HEK293 (cell line): ENCODE measurements at regions not wholly inside any gene's neighbourhood (a gene's known extent, or its start where the extent isn't known, plus 50 kb on each side); places are given as distances from the start of the nearest gene placed in this dataset.

ENCODE experiments used
- CTCF ChIA-PET: fragments of 350-600 bp; formaldehyde crosslinking; extraction: SDS; loops from one replicate; lab custom pipeline; 2021; ENCODE audit warnings: antibody characterized with exemption; lab: Yijun Ruan, JAX
- POLR2A ChIA-PET: fragments of 300-600 bp; formaldehyde crosslinking; extraction: SDS; loops from one replicate; lab custom pipeline; 2020; ENCODE audit warnings: antibody characterized with exemption, inconsistent platforms; lab: Yijun Ruan, JAX
- H3K27ac ChIP-seq: fragments of 200-500 bp; sonication (Bioruptor generic); 2 replicates; pipeline ENCODE4 v1.5.1; 2014; ENCODE audit warnings: low read depth, low read length, control low read depth, inconsistent platforms; ENCODE audit errors: extremely low read depth
- H3K36me3 ChIP-seq, 2 experiments: fragments of 200-500 bp in 1 of 2; sonication (Bioruptor generic) in 1 of 2; 1 replicate in 1 of 2; 2 replicates in 1 of 2; pipeline ENCODE4 v1.5.1; 2014 to 2017; ENCODE audit warnings: inconsistent platforms in 2 of 2, low read length in 2 of 2; ENCODE audit not compliant: control insufficient read depth in 2 of 2, insufficient read depth in 1 of 2
- H3K4me1 ChIP-seq: fragments of 200-500 bp; sonication (Bioruptor generic); 2 replicates; pipeline ENCODE4 v1.5.1; 2014; ENCODE audit warnings: mild to moderate bottlenecking, low read length, inconsistent platforms; ENCODE audit not compliant: control insufficient read depth, insufficient read depth
- H3K4me3 ChIP-seq: 2 replicates; pipeline ENCODE4 v1.5.1; 2011; ENCODE audit warnings: low read depth, mild to moderate bottlenecking, control low read depth, low read length, moderate library complexity
- H3K9me3 ChIP-seq: fragments of 200-500 bp; sonication (Bioruptor generic); 2 replicates; pipeline ENCODE4 v1.5.1; 2014; ENCODE audit warnings: low read depth, low read length, inconsistent platforms; ENCODE audit not compliant: control insufficient read depth, insufficient read depth
- MZF1 ChIP-seq: fragments of 450-650 bp; formaldehyde crosslinking; IDR thresholded peaks from 2 replicates; pipeline ENCODE4 v1.5.1; 2017; ENCODE audit warnings: missing biosample characterization, missing genetic modification characterization, borderline replicate concordance
- OVOL3 ChIP-seq: fragments of 450-650 bp; formaldehyde crosslinking; IDR thresholded peaks from 2 replicates; pipeline ENCODE4 v1.5.1; 2016; ENCODE audit warnings: missing biosample characterization, missing genetic modification characterization
- REPIN1 ChIP-seq: fragments of 450-650 bp; formaldehyde crosslinking; IDR thresholded peaks from 2 replicates; pipeline ENCODE4 v1.5.1; 2017; ENCODE audit warnings: missing biosample characterization, missing genetic modification characterization, low read depth
- SCRT1 ChIP-seq: fragments of 450-650 bp; formaldehyde crosslinking; IDR thresholded peaks from 2 replicates; pipeline ENCODE4 v1.5.1; 2016; ENCODE audit warnings: missing biosample characterization, missing genetic modification characterization, borderline replicate concordance
- YY2 ChIP-seq: fragments of 450-650 bp; formaldehyde crosslinking; IDR thresholded peaks from 2 replicates; pipeline ENCODE4 v1.5.1; 2016; ENCODE audit warnings: missing biosample characterization, missing genetic modification characterization
- ZBTB44 ChIP-seq: fragments of 450-650 bp; IDR thresholded peaks from 2 replicates; pipeline ENCODE4 v1.5.1; 2018; ENCODE audit warnings: missing biosample characterization, mild to moderate bottlenecking, missing genetic modification characterization
- ZBTB8A ChIP-seq: fragments of 450-650 bp; formaldehyde crosslinking; IDR thresholded peaks from 2 replicates; pipeline ENCODE4 v1.5.1; 2016; ENCODE audit warnings: missing biosample characterization, missing genetic modification characterization
- ZNF133 ChIP-seq: fragments of 450-650 bp; formaldehyde crosslinking; IDR thresholded peaks from 2 replicates; pipeline ENCODE4 v1.5.1; 2016; ENCODE audit warnings: missing biosample characterization, missing genetic modification characterization
- ZNF146 ChIP-seq: fragments of 450-650 bp; formaldehyde crosslinking; IDR thresholded peaks from 2 replicates; pipeline ENCODE4 v1.5.1; 2016; ENCODE audit warnings: missing biosample characterization, missing genetic modification characterization
- ZNF214 ChIP-seq: fragments of 450-650 bp; formaldehyde crosslinking; IDR thresholded peaks from 2 replicates; pipeline ENCODE4 v1.5.1; 2017; ENCODE audit warnings: missing biosample characterization, mild to moderate bottlenecking, missing genetic modification characterization, borderline replicate concordance
- ZNF37A ChIP-seq: fragments of 450-650 bp; IDR thresholded peaks from 2 replicates; pipeline ENCODE4 v1.5.1; 2018; ENCODE audit warnings: missing biosample characterization, missing genetic modification characterization
- ZNF391 ChIP-seq: fragments of 450-650 bp; formaldehyde crosslinking; IDR thresholded peaks from 2 replicates; pipeline ENCODE4 v1.5.1; 2016; ENCODE audit warnings: low read depth, missing biosample characterization, missing genetic modification characterization, borderline replicate concordance
- ZNF394 ChIP-seq: fragments of 450-650 bp; formaldehyde crosslinking; IDR thresholded peaks from 2 replicates; pipeline ENCODE4 v1.5.1; 2016; ENCODE audit warnings: missing biosample characterization, missing genetic modification characterization, mild to moderate bottlenecking, moderate library complexity, borderline replicate concordance
- ZNF48 ChIP-seq: fragments of 450-650 bp; formaldehyde crosslinking; IDR thresholded peaks from 2 replicates; pipeline ENCODE4 v1.5.1; 2016; ENCODE audit warnings: missing biosample characterization, missing genetic modification characterization
- ZNF513 ChIP-seq: fragments of 450-650 bp; IDR thresholded peaks from 2 replicates; pipeline ENCODE4 v1.5.1; 2018; ENCODE audit warnings: missing biosample characterization, missing genetic modification characterization
- ZNF544 ChIP-seq: fragments of 450-650 bp; formaldehyde crosslinking; IDR thresholded peaks from 2 replicates; pipeline ENCODE4 v1.5.0; 2017; ENCODE audit warnings: missing biosample characterization, missing genetic modification characterization
- ZNF560 ChIP-seq: fragments of 450-650 bp; formaldehyde crosslinking; IDR thresholded peaks from 2 replicates; pipeline ENCODE4 v1.5.1; 2017; ENCODE audit warnings: missing biosample characterization, missing genetic modification characterization, borderline replicate concordance
- ZNF660 ChIP-seq: fragments of 450-650 bp; IDR thresholded peaks from 2 replicates; pipeline ENCODE4 v1.5.1; 2018; ENCODE audit warnings: missing biosample characterization, mild to moderate bottlenecking, missing genetic modification characterization
- ZNF747 ChIP-seq: fragments of 450-650 bp; formaldehyde crosslinking; IDR thresholded peaks from 2 replicates; pipeline ENCODE4 v1.5.1; 2016; ENCODE audit warnings: missing biosample characterization, missing genetic modification characterization
- ZNF768 ChIP-seq: fragments of 450-650 bp; formaldehyde crosslinking; IDR thresholded peaks from 2 replicates; pipeline ENCODE4 v1.5.1; 2018; ENCODE audit warnings: missing biosample characterization, mild to moderate bottlenecking, missing genetic modification characterization
- ZNF792 ChIP-seq: fragments of 450-650 bp; formaldehyde crosslinking; IDR thresholded peaks from 2 replicates; pipeline ENCODE4 v1.5.1; 2016; ENCODE audit warnings: missing biosample characterization, missing genetic modification characterization
- ZNF843 ChIP-seq: fragments of 450-650 bp; formaldehyde crosslinking; IDR thresholded peaks from 2 replicates; pipeline ENCODE4 v1.5.1; 2016; ENCODE audit warnings: missing biosample characterization, missing genetic modification characterization
- TF ChIP-seq, protein P1 (sequence below): fragments of 450-650 bp; formaldehyde crosslinking; IDR thresholded peaks from 2 replicates; pipeline ENCODE4 v1.5.1; 2017; ENCODE audit warnings: missing biosample characterization, missing genetic modification characterization
- TF ChIP-seq, protein P2 (sequence below): fragments of 450-650 bp; formaldehyde crosslinking; IDR thresholded peaks from 2 replicates; pipeline ENCODE4; 2016; ENCODE audit warnings: missing biosample characterization, missing genetic modification characterization

DNA sequence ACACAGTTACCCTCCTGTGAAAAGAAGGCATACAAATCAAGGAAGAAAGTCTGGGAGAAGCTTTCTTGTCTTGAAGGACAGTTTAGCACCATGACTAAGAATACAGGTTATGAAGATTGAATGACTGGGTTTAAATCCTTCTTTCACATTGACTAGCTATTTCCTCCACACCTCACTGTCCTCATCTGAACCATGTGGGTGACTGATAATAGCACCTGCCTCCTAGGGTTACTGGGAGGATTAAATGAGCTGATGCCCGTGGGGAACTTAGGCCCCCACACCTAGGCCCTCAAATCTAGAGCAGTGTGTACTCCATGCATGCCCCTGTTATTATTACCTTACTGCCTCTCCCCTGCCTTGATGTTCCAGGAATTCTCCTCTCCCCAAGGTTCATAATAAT, 202.9 kb downstream of the FBXO15 start:
- Histone ChIP-seq H3K36me3 (no peaks in the 10 kb centered on the region), H3K27ac (no peak overlapping the region), H3K4me1 (no peaks in the 10 kb centered on the region), H3K9me3 (no peaks in the 10 kb centered on the region), H3K4me3 (no peak overlapping the region)
- ChIA-PET POLR2A (no interaction called here), CTCF (no interaction called here)
- TF ChIP-seq REPIN1 (no peak), ZNF544 (no peak), ZNF747 (tag by site-specific recombination) (no peak), ZNF560 (no peak), ZNF146 (no peak), ZNF660 (tag by site-specific recombination) (no peak), YY2 (tag by site-specific recombination) (no peak), ZNF792 (no peak), ZNF133 (tag by site-specific recombination) (no peak), ZBTB8A (tag by site-specific recombination) (no peak), SCRT1 (tag by site-specific recombination) (no peak), ZNF768 (tag by site-specific recombination) (no peak), ZNF394 (tag by site-specific recombination) (no peak)
- TF ChIP-seq, protein P1, sequence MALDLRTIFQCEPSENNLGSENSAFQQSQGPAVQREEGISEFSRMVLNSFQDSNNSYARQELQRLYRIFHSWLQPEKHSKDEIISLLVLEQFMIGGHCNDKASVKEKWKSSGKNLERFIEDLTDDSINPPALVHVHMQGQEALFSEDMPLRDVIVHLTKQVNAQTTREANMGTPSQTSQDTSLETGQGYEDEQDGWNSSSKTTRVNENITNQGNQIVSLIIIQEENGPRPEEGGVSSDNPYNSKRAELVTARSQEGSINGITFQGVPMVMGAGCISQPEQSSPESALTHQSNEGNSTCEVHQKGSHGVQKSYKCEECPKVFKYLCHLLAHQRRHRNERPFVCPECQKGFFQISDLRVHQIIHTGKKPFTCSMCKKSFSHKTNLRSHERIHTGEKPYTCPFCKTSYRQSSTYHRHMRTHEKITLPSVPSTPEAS (tag by site-specific recombination) = no peak

DNA sequence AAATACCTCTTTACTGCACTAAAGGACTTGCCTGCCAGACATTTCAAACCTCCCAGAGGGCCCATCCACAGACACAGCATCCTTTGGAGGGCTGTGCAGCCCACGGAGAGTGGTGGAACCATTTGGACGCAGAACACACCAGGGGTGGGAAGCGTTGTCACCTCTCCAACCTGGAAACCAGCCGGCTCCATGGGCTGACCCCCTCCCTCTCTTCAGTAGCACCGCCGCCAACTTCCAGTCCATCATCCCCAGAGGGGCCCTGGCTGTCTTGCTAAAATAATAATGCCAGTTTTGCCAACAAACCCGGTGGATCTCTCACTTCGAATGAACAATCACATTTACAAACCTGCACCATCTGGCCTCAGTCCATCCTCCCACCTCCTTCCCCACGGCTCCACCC, 203.9 kb downstream of the FBXO15 start:
- H3K4me3 ChIP-seq = no peak overlapping the region
- POLR2A ChIA-PET = no interaction called here
- H3K9me3 ChIP-seq = no peaks in the 10 kb centered on the region
- TF ChIP-seq ZNF37A (tag by site-specific recombination) (no peak), ZNF214 (tag by site-specific recombination) (no peak), OVOL3 (tag by site-specific recombination) (no peak), ZBTB44 (tag by site-specific recombination) (no peak), ZNF843 (tag by site-specific recombination) (no peak)
- TF ChIP-seq, protein P2, sequence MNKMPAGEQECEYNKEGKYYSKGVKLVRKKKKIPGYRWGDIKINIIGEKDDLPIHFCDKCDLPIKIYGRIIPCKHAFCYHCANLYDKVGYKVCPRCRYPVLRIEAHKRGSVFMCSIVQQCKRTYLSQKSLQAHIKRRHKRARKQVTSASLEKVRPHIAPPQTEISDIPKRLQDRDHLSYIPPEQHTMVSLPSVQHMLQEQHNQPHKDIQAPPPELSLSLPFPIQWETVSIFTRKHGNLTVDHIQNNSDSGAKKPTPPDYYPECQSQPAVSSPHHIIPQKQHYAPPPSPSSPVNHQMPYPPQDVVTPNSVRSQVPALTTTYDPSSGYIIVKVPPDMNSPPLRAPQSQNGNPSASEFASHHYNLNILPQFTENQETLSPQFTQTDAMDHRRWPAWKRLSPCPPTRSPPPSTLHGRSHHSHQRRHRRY (tag by site-specific recombination) = no peak
- H3K36me3 ChIP-seq = no peaks in the 10 kb centered on the region
- CTCF ChIA-PET = no interaction called here
- H3K27ac ChIP-seq = no peak overlapping the region
- H3K4me1 ChIP-seq = no peaks in the 10 kb centered on the region

- POLR2A ChIA-PET = no interaction called here
- no peak overlapping the region for H3K27ac ChIP-seq
- H3K36me3 ChIP-seq = no peaks in the 10 kb centered on the region
- H3K4me3 ChIP-seq = no peak overlapping the region
- TF ChIP-seq ZNF513 (no peak), ZNF48 (no peak), ZNF391 (no peak), OVOL3 (tag by site-specific recombination) (no peak), MZF1 (tag by site-specific recombination) (no peak), ZNF843 (tag by site-specific recombination) (no peak)
- no peaks in the 10 kb centered on the region for H3K9me3 ChIP-seq
- no peaks in the 10 kb centered on the region for H3K4me1 ChIP-seq
- CTCF ChIA-PET = no interaction called here
Observed at GRCh38 chr18:73942956-73943355, 204.7 kb downstream of the FBXO15 start.
